Thoracic aorta (tissue), 2 donors: ENCODE measurements at regions not wholly inside any gene's neighbourhood (a gene's known extent, or its start where the extent isn't known, plus 50 kb on each side); places are given as distances from the start of the nearest gene placed in this dataset.

Experiments used
- ATAC-seq: fragments of 150-250 bp; one replicate; pipeline ENCODE4 v1.8.0; 2017; ENCODE audit warnings: low read depth; ENCODE audit not compliant: insufficient number of reproducible peaks, low FRiP score
- DNase-seq: peaks from one replicate; pipeline ENCODE4 v3.0.0-alpha.2; 2020; ENCODE audit warnings: low spot score
- H3K27ac ChIP-seq, 2 donors: fragments of 200-600 bp; sonication (generic); 1 replicate in 1 of 2; 2 replicates in 1 of 2; pipeline ENCODE4 v1.5.1; 2016; ENCODE audit warnings: mild to moderate bottlenecking in 2 of 2, moderate library complexity in 2 of 2
- H3K27me3 ChIP-seq: fragments of 200-600 bp; sonication (generic); replicated peaks from 2 replicates; pipeline ENCODE4 v1.6.0; 2016; ENCODE audit warnings: mild to moderate bottlenecking; ENCODE audit not compliant: insufficient read depth
- H3K36me3 ChIP-seq: fragments of 200-600 bp; sonication (generic); one replicate; pipeline ENCODE4 v1.5.1; 2016
- H3K4me1 ChIP-seq, 2 donors: fragments of 200-600 bp; sonication (generic); 1 replicate in 1 of 2; 2 replicates in 1 of 2; pipeline versions ENCODE4 v1.5.1 to v1.6.0; 2016; ENCODE audit warnings: low read depth in 2 of 2, mild to moderate bottlenecking in 1 of 2; ENCODE audit not compliant: control insufficient read depth in 1 of 2
- H3K4me3 ChIP-seq: fragments of 200-600 bp; sonication (generic); 2 replicates; pipeline ENCODE4 v1.5.1; 2016; ENCODE audit warnings: mild to moderate bottlenecking
- H3K9me3 ChIP-seq: fragments of 200-600 bp; sonication (generic); 2 replicates; pipeline ENCODE4 v1.5.1; 2016
- CTCF ChIP-seq: fragments of 200-600 bp; sonication (generic); IDR thresholded peaks from one replicate; pipeline ENCODE4 v1.5.1; 2019; ENCODE audit warnings: antibody characterized with exemption

GRCh38 chr2:146429366-146429765 is 1415.5 kb upstream of the ACVR2A start:
- Histone ChIP-seq H3K4me3 (no peak overlapping the region), H3K27ac (no peak overlapping the region), H3K27me3 (no peaks in the 10 kb centered on the region), H3K36me3 (no peaks in the 10 kb centered on the region), H3K4me1 (no peaks in the 10 kb centered on the region), H3K9me3 (no peaks in the 10 kb centered on the region)
- no peak for TF ChIP-seq CTCF
- ATAC-seq (no peak), DNase-seq (no peak)

DNA sequence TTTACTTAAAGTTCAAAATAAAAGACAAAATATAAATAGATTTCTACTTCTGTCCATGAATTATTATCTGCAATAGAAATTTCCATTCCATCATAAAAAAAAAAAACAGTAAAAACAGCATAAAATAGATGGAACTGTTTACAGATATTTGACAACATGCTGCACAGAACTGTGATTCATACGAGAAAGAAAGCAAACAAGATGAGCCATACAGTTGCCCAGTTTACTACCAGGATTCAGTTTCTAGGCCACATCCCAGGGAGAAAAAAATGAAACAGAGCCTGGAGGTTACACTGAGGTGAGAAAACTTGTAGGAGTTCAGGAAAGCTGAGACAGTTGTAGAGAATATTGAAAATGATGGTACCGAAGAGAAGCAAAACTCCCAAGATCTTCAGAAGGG is 1426.9 kb upstream of the ACVR2A start:
- no peak for DNase-seq
- Histone ChIP-seq H3K4me3 (no peak overlapping the region), H3K4me1 (no peaks in the 10 kb centered on the region), H3K9me3 (no peaks in the 10 kb centered on the region), H3K36me3 (no peaks in the 10 kb centered on the region), H3K27me3 (no peaks in the 10 kb centered on the region), H3K27ac (no peak overlapping the region)
- ATAC-seq = no peak
- no peak for TF ChIP-seq CTCF

- Histone ChIP-seq H3K9me3 (no peaks in the 10 kb centered on the region), H3K27ac (no peak overlapping the region), H3K4me3 (no peak overlapping the region), H3K36me3 (no peaks in the 10 kb centered on the region), H3K27me3 (no peaks in the 10 kb centered on the region), H3K4me1 (no peaks in the 10 kb centered on the region)
- DNase-seq (no peak), ATAC-seq (no peak)
- TF ChIP-seq CTCF = no peak
Measured at GRCh38 chr2:146415291-146415690, 1429.5 kb upstream of the ACVR2A start.

GRCh38 chr2:146414456-146414855 is 1430.4 kb upstream of the ACVR2A start:
- Histone ChIP-seq H3K9me3 (no peaks in the 10 kb centered on the region), H3K27ac (no peak overlapping the region), H3K4me3 (no peak overlapping the region), H3K36me3 (no peaks in the 10 kb centered on the region), H3K4me1 (no peaks in the 10 kb centered on the region), H3K27me3 (no peaks in the 10 kb centered on the region)
- no peak for TF ChIP-seq CTCF
- DNase-seq (no peak), ATAC-seq (no peak)

DNA sequence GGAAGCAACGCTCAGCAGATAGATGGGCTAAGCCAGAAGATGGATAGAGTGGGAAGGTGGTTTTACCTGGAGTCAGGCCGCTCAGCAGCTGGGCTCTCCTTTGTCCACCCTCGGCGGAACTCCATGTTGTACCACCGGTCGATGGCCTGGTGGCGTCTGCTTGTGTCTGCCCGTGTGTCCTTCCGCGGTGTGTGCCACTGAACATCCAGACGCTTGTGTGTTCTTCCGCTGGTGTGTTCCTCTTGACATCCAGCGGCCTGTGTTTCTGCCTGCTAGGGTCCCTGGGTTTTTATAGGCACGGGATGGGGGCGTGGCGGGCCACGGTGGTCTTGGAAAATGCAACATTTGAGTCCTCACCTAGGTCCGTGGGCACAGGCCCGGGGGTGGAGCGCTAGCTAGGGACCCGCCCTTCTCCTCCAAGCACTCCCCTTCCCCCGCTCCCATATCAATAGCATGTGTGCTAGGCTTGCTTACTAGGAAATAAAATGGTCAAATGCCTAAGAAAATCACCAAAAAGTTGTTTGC is 1431.7 kb upstream of the ACVR2A start:
- Histone ChIP-seq H3K4me3 (no peak overlapping the region), H3K4me1 (no peaks in the 10 kb centered on the region), H3K27ac (no peak overlapping the region), H3K27me3 (no peaks in the 10 kb centered on the region), H3K9me3 (no peaks in the 10 kb centered on the region), H3K36me3 (no peaks in the 10 kb centered on the region)
- TF ChIP-seq CTCF = no peak
- ATAC-seq = no peak
- DNase-seq = no peak
